ENCODE measurements at regions not wholly inside any gene's neighbourhood (a gene's known extent, or its start where the extent isn't known, plus 50 kb on each side); places are given as distances from the start of the nearest gene placed in this dataset.

- no peak overlapping the region for H3K4me3 ChIP-seq (ENCODE audit: low read depth, low read length)
- TF ChIP-seq, protein P1, sequence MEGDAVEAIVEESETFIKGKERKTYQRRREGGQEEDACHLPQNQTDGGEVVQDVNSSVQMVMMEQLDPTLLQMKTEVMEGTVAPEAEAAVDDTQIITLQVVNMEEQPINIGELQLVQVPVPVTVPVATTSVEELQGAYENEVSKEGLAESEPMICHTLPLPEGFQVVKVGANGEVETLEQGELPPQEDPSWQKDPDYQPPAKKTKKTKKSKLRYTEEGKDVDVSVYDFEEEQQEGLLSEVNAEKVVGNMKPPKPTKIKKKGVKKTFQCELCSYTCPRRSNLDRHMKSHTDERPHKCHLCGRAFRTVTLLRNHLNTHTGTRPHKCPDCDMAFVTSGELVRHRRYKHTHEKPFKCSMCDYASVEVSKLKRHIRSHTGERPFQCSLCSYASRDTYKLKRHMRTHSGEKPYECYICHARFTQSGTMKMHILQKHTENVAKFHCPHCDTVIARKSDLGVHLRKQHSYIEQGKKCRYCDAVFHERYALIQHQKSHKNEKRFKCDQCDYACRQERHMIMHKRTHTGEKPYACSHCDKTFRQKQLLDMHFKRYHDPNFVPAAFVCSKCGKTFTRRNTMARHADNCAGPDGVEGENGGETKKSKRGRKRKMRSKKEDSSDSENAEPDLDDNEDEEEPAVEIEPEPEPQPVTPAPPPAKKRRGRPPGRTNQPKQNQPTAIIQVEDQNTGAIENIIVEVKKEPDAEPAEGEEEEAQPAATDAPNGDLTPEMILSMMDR (IDR thresholded peaks at IDR 0.05; ENCODE audit: borderline replicate concordance, insufficient read depth, low read depth, low read length) = no peak
Measured at GRCh38 chr7:36775676-36776075, 51.4 kb upstream of the AOAH start.

DNA sequence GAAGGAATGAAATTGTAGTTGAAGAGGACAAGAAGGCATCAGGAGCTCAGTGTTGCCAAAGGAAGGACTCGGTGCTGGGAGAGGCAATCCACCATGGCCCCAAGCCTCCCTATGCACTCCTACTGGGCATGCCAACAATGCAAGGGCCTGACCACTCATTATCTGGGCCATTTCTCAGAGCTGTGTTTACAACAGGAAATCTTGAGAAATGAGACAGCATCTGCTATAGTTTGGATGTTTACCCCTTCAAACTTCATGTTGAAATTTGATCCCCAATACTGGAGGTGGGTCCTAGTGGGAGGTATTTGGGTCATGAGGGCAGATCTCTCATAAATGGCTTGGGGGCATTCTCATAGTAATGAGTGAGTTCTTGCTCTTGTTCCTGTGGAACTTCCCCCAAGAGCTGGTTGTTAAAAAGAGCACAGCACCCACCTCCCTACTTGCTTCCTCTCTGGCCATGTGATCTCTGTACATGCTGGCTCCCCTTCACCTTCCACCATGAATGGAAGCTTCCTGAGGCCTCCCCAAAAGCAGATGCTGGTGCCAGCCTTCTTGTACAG is 50.8 kb upstream of the AOAH start:
- H3K4me3 ChIP-seq (ENCODE audit: low read depth, low read length) = no peak overlapping the region
- TF ChIP-seq, protein P1 (IDR thresholded peaks at IDR 0.05; ENCODE audit: borderline replicate concordance, insufficient read depth, low read depth, low read length) = no peak
